ENCODE measurements at regions not wholly inside any gene's neighbourhood (a gene's known extent, or its start where the extent isn't known, plus 50 kb on each side); places are given as distances from the start of the nearest gene placed in this dataset.

GRCh38 chr7:115704884-115705283, 325.7 kb downstream of the TFEC start (continued):
- TF ChIP-seq MEF2B (IDR thresholded peaks at IDR 0.05; ENCODE audit: partially characterized antibody, poor library complexity, severe bottlenecking) (no peak), STAT3 (IDR thresholded peaks at IDR 0.05; ENCODE audit: low read depth, low read length) (no peak), RBBP5 (conservative IDR thresholded peaks at IDR 0.05) (no peak)

DNA sequence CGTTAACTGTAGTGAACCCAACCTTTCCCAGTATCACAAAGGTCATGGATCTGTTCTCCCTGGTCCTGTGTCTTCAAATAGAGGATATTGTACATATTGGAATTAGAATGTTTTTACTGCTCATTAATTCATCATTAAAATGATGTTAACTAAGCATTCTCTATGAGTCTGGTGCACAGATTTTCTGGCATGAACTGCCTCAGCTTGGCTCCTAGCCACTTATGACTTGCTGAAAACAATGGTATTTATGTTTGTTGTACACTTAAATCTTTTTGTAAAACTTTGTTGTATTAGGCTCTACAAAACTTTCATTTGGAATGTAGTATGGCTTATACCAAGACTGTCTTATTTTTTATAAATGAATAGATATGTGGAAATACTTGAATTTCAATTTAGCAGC, 329.4 kb downstream of the TFEC start:
- Histone ChIP-seq H3K27me3 (replicated peaks in 1 of 2; ENCODE audit: control insufficient read depth in 2 of 2, insufficient read depth in 2 of 2, low read length in 1 of 2) (no peaks in the 10 kb centered on the region), H3K4me3 (no peak overlapping the region), H3K4me1 (ENCODE audit: control insufficient read depth, insufficient read depth, low read length) (no peaks in the 10 kb centered on the region), H4K20me1 (ENCODE audit: control insufficient read depth, insufficient read depth) (no peaks in the 10 kb centered on the region), H3K4me2 (ENCODE audit: control insufficient read depth, insufficient read depth) (no peak overlapping the region), H3K36me3 (ENCODE audit: control insufficient read depth in 2 of 2, insufficient read depth in 2 of 2, low read length in 1 of 2) (no peaks in the 10 kb centered on the region), H3K27ac (ENCODE audit: control insufficient read depth, insufficient read depth) (no peak overlapping the region), H2AFZ (ENCODE audit: control insufficient read depth, low read depth, low read length) (no peak overlapping the region), H3K9me3 (replicated peaks; ENCODE audit: control insufficient read depth, insufficient read depth, low read length) (no peaks in the 10 kb centered on the region), H3K9ac (ENCODE audit: control insufficient read depth, insufficient read depth, low read length) (no peak overlapping the region), H3K79me2 (ENCODE audit: control insufficient read depth, insufficient read depth, low read length) (no peaks in the 10 kb centered on the region)
- FAIRE-seq (no peak), ATAC-seq (no peak), DNase-seq (ENCODE audit: low read depth, low spot score) (no peak)
- no TSS peak for BruUV-seq (replicated peaks)
- WGBS (ENCODE audit: insufficient coverage, insufficient replicate concordance, low lambda C conversion rate, missing lambda C conversion rate) = 0% methylated on average over 1 of the region's 1 CpG
- intact Hi-C loops (cut with micrococcal nuclease; ENCODE audit: unreplicated experiment) (no loop called here), in situ Hi-C loops (cut with MboI) (no loop called here)
- no peak for TF ChIP-seq HCFC1 (IDR thresholded peaks at IDR 0.05; ENCODE audit: low read length)
- TF ChIP-seq DPF2 (IDR thresholded peaks at IDR 0.05) = no peak
- TF ChIP-seq ATF2 (IDR thresholded peaks at IDR 0.05; ENCODE audit: low read length) = no peak
- no peak for TF ChIP-seq STAT1 (conservative IDR thresholded peaks at IDR 0.05)
- TF ChIP-seq E2F8 (IDR thresholded peaks at IDR 0.05; ENCODE audit: low read depth, partially characterized antibody) = no peak
- TF ChIP-seq IRF3 (IDR thresholded peaks at IDR 0.05) = no peak
- no peak for TF ChIP-seq ETV6 (conservative IDR thresholded peaks at IDR 0.05 in 1 of 2, IDR thresholded peaks at IDR 0.05 in 1 of 2; ENCODE audit: borderline replicate concordance in 1 of 2, low read depth in 1 of 2)
- no peak for TF ChIP-seq PML (IDR thresholded peaks at IDR 0.05; ENCODE audit: low read length)
- TF ChIP-seq SP1 (IDR thresholded peaks at IDR 0.05; ENCODE audit: low read depth, low read length) = no peak
- no peak for TF ChIP-seq CREB1 (IDR thresholded peaks at IDR 0.05; ENCODE audit: low read depth)
- no peak for TF ChIP-seq NR2C1 (IDR thresholded peaks at IDR 0.05)
- no peak for TF ChIP-seq YY1 (IDR thresholded peaks at IDR 0.05; ENCODE audit: low read depth, low read length)
- SMC1A ChIA-PET (ENCODE audit: uncharacterized antibody, unreplicated experiment) = interaction anchor here (1.7 kb wide), 1 partner anchor 836 kb away, joined by 3 read pairs; no protein-coding TSS in a partner anchor
- POLR2A ChIA-PET = no interaction called here
- RAD21 ChIA-PET (ENCODE audit: unreplicated experiment) = no interaction called here
- CTCF ChIA-PET = no interaction called here
